H9 (cell line): ENCODE measurements at regions not wholly inside any gene's neighbourhood (a gene's known extent, or its start where the extent isn't known, plus 50 kb on each side); places are given as distances from the start of the nearest gene placed in this dataset.

Experiments
- DNase-seq: peaks from one replicate; pipeline ENCODE4 v3.0.0-alpha.2; 2017
- H2AFZ ChIP-seq: one replicate; pipeline ENCODE4 v1.6.1; 2013; ENCODE audit warnings: mild to moderate bottlenecking, low read length, control low read depth, moderate library complexity
- H2AK5ac ChIP-seq: 2 replicates; pipeline ENCODE4 v1.6.1; 2013; ENCODE audit warnings: low read length, control low read depth, mixed read lengths; ENCODE audit not compliant: insufficient read length
- H2BK120ac ChIP-seq: one replicate; pipeline ENCODE4 v1.6.1; 2013; ENCODE audit warnings: low read depth, mild to moderate bottlenecking, low read length, control low read depth, inconsistent platforms; ENCODE audit not compliant: poor library complexity, severe bottlenecking
- H2BK12ac ChIP-seq: 2 replicates; pipeline ENCODE4 v1.6.1; 2013; ENCODE audit warnings: low read length, control low read depth, mixed read lengths, low read depth; ENCODE audit not compliant: insufficient read length
- H2BK15ac ChIP-seq: 2 replicates; pipeline ENCODE4 v1.6.1; 2013; ENCODE audit warnings: low read depth, low read length, control low read depth
- H2BK20ac ChIP-seq: one replicate; pipeline ENCODE4 v1.6.1; 2013; ENCODE audit warnings: low read depth, mild to moderate bottlenecking, low read length, control low read depth, inconsistent platforms; ENCODE audit not compliant: poor library complexity, severe bottlenecking
- H2BK5ac ChIP-seq: 2 replicates; pipeline ENCODE4 v1.6.1; 2013; ENCODE audit warnings: low read length, control low read depth, mixed read lengths; ENCODE audit not compliant: insufficient read length
- H3K14ac ChIP-seq: 2 replicates; pipeline ENCODE4 v1.6.1; 2013; ENCODE audit warnings: low read length, control low read depth; ENCODE audit not compliant: insufficient read depth
- H3K18ac ChIP-seq: 2 replicates; pipeline ENCODE4 v1.6.1; 2013; ENCODE audit warnings: low read depth, mild to moderate bottlenecking, mixed read lengths, low read length, control low read depth; ENCODE audit not compliant: insufficient read length
- H3K23ac ChIP-seq: 2 replicates; pipeline ENCODE4 v1.6.1; 2013; ENCODE audit warnings: low read length, control low read depth, mixed read lengths, low read depth; ENCODE audit not compliant: insufficient read length
- H3K23me2 ChIP-seq: 2 replicates; pipeline ENCODE4 v1.6.1; 2013; ENCODE audit warnings: low read depth, mild to moderate bottlenecking, mixed read lengths, low read length, control low read depth; ENCODE audit not compliant: insufficient read length, poor library complexity, severe bottlenecking
- H3K27ac ChIP-seq: 2 replicates; pipeline ENCODE4 v1.5.1; 2013; ENCODE audit warnings: low read length, control low read depth, mixed read lengths, low read depth; ENCODE audit not compliant: insufficient read length
- H3K27me3 ChIP-seq: 2 replicates; pipeline ENCODE4 v1.6.1; 2013; ENCODE audit warnings: low read length, control low read depth, inconsistent platforms; ENCODE audit not compliant: insufficient read depth
- H3K4ac ChIP-seq: 2 replicates; pipeline ENCODE4 v1.6.1; 2013; ENCODE audit warnings: low read depth, mild to moderate bottlenecking, control low read depth, inconsistent platforms, low read length, moderate library complexity
- H3K4me1 ChIP-seq: 2 replicates; pipeline ENCODE4 v1.6.1; 2013; ENCODE audit warnings: low read length, control low read depth, inconsistent platforms; ENCODE audit not compliant: insufficient read depth
- H3K4me2 ChIP-seq: 2 replicates; pipeline ENCODE4 v1.6.1; 2013; ENCODE audit warnings: low read length, control low read depth, mixed read lengths; ENCODE audit not compliant: insufficient read length, insufficient read depth
- H3K56ac ChIP-seq: 2 replicates; pipeline ENCODE4 v1.6.1; 2013; ENCODE audit warnings: low read depth, mild to moderate bottlenecking, mixed read lengths, low read length, control low read depth; ENCODE audit not compliant: insufficient read length
- H3K79me1 ChIP-seq: 2 replicates; pipeline ENCODE4 v1.6.1; 2013; ENCODE audit warnings: low read depth, mild to moderate bottlenecking, moderate library complexity, low read length, control low read depth, inconsistent platforms; ENCODE audit not compliant: insufficient read depth, poor library complexity, severe bottlenecking
- H3K79me2 ChIP-seq: 2 replicates; pipeline ENCODE4 v1.6.1; 2013; ENCODE audit warnings: low read length, control low read depth, inconsistent platforms; ENCODE audit not compliant: insufficient read depth
- H3K9ac ChIP-seq: 2 replicates; pipeline ENCODE4 v1.6.1; 2013; ENCODE audit warnings: low read length, control low read depth, mixed read lengths; ENCODE audit not compliant: insufficient read length; ENCODE audit errors: extremely low read depth
- H3K9me3 ChIP-seq: one replicate; pipeline ENCODE4 v1.6.1; 2013; ENCODE audit warnings: low read depth, low read length, inconsistent platforms; ENCODE audit not compliant: control insufficient read depth
- H3T11ph ChIP-seq: one replicate; pipeline ENCODE4 v1.6.1; 2013; ENCODE audit warnings: mild to moderate bottlenecking, low read length, control low read depth, inconsistent platforms
- H4K20me1 ChIP-seq: one replicate; pipeline ENCODE4 v1.6.1; 2013; ENCODE audit not compliant: control insufficient read depth, insufficient read length, insufficient read depth
- H4K5ac ChIP-seq: 2 replicates; pipeline ENCODE4 v1.6.1; 2013; ENCODE audit warnings: low read depth, mild to moderate bottlenecking, mixed read lengths, low read length, control low read depth; ENCODE audit not compliant: insufficient read length
- H4K8ac ChIP-seq: replicated peaks from 2 replicates; pipeline ENCODE4 v1.6.1; 2013; ENCODE audit warnings: low read length, control low read depth, mixed read lengths, low read depth; ENCODE audit not compliant: insufficient read length
- H4K91ac ChIP-seq: 2 replicates; pipeline ENCODE4 v1.6.1; 2013; ENCODE audit warnings: low read depth, mild to moderate bottlenecking, moderate library complexity, mixed read lengths, low read length, control low read depth; ENCODE audit not compliant: insufficient read length
- H3K27ac Mint-ChIP-seq, 3 experiments: 2 replicates in 2 of 3; 3 replicates in 1 of 3; pipeline ENCODE4 v1.8.0; 2020 to 2021; ENCODE audit warnings: mixed read lengths in 3 of 3, mild to moderate bottlenecking in 1 of 3, moderate library complexity in 1 of 3
- H3K27me3 Mint-ChIP-seq: 2 replicates; pipeline ENCODE4 v1.8.0; 2021; ENCODE audit warnings: low read depth, mild to moderate bottlenecking, moderate library complexity, mixed read lengths
- H3K36me3 Mint-ChIP-seq, 3 experiments: 2 replicates in 2 of 3; 3 replicates in 1 of 3; pipeline ENCODE4 v1.8.0; 2020 to 2021; ENCODE audit warnings: low read depth in 3 of 3, mixed read lengths in 3 of 3; ENCODE audit not compliant: insufficient read depth in 1 of 3
- H3K4me1 Mint-ChIP-seq, 2 experiments: 2 replicates each; pipeline ENCODE4 v1.8.0; 2020; ENCODE audit warnings: mixed read lengths in 2 of 2
- H3K4me3 Mint-ChIP-seq, 2 experiments: 2 replicates in 1 of 2; 3 replicates in 1 of 2; pipeline ENCODE4 v1.8.0; 2020 to 2021; ENCODE audit warnings: mild to moderate bottlenecking in 2 of 2, mixed read lengths in 2 of 2, moderate library complexity in 1 of 2
- H3K9me3 Mint-ChIP-seq, 2 experiments: 2 replicates in 1 of 2; 3 replicates in 1 of 2; pipeline ENCODE4 v1.8.0; 2020; ENCODE audit warnings: mild to moderate bottlenecking in 2 of 2, mixed read lengths in 2 of 2, moderate library complexity in 1 of 2
- WGBS: extraction: QIAGEN DNeasy Blood & Tissue Kit; methylation state at CpG from one replicate; pipeline ENCODE4 v1.1.7; 2013; ENCODE audit warnings: missing lambda C conversion rate, low lambda C conversion rate, mixed read lengths; ENCODE audit not compliant: insufficient read length; ENCODE audit errors: extremely low coverage; 5-methylcytosine and 5-hydroxymethylcytosine counted together
- TF ChIP-seq, protein P1 (sequence below): fragments of 200-600 bp; sonication (generic); conservative IDR thresholded peaks from 3 replicates; pipeline ENCODE4 v1.8.0; 2021; ENCODE audit warnings: antibody characterized with exemption, mild to moderate bottlenecking

DNA sequence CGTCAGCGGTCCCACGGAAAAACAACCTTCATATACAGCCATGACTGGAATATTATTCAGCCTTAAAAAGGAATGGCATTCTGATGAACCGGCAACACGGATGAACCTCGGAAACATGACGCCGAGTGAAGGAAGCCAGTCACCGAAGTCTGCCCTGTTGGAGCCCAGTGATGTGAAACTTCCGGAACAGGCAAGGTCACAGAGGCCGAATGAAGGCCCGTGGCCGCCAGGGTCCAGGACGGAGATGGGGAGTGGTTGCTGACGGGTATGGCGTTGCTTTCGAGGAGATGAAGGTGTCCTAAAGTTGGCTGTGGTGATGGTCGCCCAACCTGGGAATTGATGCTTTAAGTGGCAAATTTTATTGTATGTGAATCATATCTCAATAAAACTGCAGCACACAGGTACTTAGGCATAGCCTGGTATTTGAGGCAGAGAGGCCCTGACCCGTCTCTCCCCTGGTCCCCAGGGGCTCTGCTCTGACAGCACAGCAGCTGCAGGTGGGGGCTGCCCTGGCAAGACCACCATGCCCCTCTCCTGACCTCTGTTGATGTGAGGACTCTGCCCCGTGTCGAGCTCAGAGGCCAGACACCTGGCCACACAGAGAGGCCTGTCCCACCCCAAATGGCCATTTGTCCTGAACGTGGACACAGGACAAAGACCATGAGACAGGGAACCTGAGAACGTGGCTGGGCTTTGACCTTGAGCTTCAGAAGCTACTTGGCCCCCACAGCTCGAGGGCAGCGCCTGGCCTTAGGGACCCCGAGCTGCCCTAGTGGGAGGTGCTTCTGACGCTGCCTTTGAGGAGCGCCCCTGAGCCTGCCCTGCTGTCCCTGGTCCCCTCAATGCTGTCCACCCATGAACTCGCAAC, 1090.8 kb downstream of the BRD1 start:
- Histone ChIP-seq H2BK15ac (no peak overlapping the region), H3K4ac (no peak overlapping the region), H2BK20ac (no peak overlapping the region), H3K4me1 (no peaks in the 10 kb centered on the region), H2BK5ac (no peak overlapping the region), H3K27ac (no peak overlapping the region), H3K79me2 (no peaks in the 10 kb centered on the region), H3K9me3 (no peaks in the 10 kb centered on the region), H2BK120ac (no peak overlapping the region), H4K20me1 (no peaks in the 10 kb centered on the region), H4K5ac (no peak overlapping the region), H3K56ac (no peak overlapping the region), H3K79me1 (no peaks in the 10 kb centered on the region), H3K27me3 (no peaks in the 10 kb centered on the region), H3K4me2 (no peak overlapping the region), H3K23me2 (no peaks in the 10 kb centered on the region), H2AK5ac (no peak overlapping the region), H3K9ac (no peak overlapping the region), H3T11ph (no peak overlapping the region), H3K18ac (no peak overlapping the region), H2AFZ (no peak overlapping the region), H4K8ac (no peak overlapping the region), H4K91ac (no peak overlapping the region), H3K14ac (no peak overlapping the region; the same call in 1 of the 2 replicates), H3K23ac (no peak overlapping the region), H2BK12ac (no peak overlapping the region)
- Mint-ChIP-seq H3K36me3 (peaks cover 7 to 22% (median 21%) of the 10 kb centered on the region in 3 experiments), H3K4me3 (no peak overlapping the region; a peak in 1 of 5 replicates), H3K27me3 (no peaks in the 10 kb centered on the region), H3K4me1 (no peaks in the 10 kb centered on the region), H3K9me3 (peaks cover 0 to 4% of the 10 kb centered on the region in 2 experiments; a peak in 3 of 5 replicates), H3K27ac (peak overlapping the region in 1 of 3 experiments; percentile 31; a peak in 1 of 7 replicates)
- WGBS, result no CpG with 5 or more reads among the region's 29 CpGs
- no peak for DNase-seq
- TF ChIP-seq, protein P1, sequence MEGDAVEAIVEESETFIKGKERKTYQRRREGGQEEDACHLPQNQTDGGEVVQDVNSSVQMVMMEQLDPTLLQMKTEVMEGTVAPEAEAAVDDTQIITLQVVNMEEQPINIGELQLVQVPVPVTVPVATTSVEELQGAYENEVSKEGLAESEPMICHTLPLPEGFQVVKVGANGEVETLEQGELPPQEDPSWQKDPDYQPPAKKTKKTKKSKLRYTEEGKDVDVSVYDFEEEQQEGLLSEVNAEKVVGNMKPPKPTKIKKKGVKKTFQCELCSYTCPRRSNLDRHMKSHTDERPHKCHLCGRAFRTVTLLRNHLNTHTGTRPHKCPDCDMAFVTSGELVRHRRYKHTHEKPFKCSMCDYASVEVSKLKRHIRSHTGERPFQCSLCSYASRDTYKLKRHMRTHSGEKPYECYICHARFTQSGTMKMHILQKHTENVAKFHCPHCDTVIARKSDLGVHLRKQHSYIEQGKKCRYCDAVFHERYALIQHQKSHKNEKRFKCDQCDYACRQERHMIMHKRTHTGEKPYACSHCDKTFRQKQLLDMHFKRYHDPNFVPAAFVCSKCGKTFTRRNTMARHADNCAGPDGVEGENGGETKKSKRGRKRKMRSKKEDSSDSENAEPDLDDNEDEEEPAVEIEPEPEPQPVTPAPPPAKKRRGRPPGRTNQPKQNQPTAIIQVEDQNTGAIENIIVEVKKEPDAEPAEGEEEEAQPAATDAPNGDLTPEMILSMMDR, result no peak
